Spinal cord (tissue), 9 donors: ENCODE measurements at regions not wholly inside any gene's neighbourhood (a gene's known extent, or its start where the extent isn't known, plus 50 kb on each side); places are given as distances from the start of the nearest gene placed in this dataset.

Experiments used
- DNase-seq, 6 donors: peaks; one replicate each; pipeline versions ENCODE4 v3.0.0 to v3.0.0-alpha.2; 2013 to 2015; ENCODE audit warnings: low spot score in 6 of 6, low read depth in 4 of 6
- H3K27ac ChIP-seq: one replicate; pipeline ENCODE4 v1.5.1; 2013; ENCODE audit warnings: low read depth, low read length, control low read depth
- H3K27me3 ChIP-seq: one replicate; pipeline ENCODE4 v1.6.1; 2013; ENCODE audit warnings: low read length; ENCODE audit not compliant: control insufficient read depth, insufficient read depth
- H3K36me3 ChIP-seq: one replicate; pipeline ENCODE4 v1.6.1; 2013; ENCODE audit warnings: low read length; ENCODE audit not compliant: control insufficient read depth, insufficient read depth
- H3K4me1 ChIP-seq: one replicate; pipeline ENCODE4 v1.6.1; 2013; ENCODE audit warnings: low read length; ENCODE audit not compliant: control insufficient read depth, insufficient read depth
- H3K4me3 ChIP-seq: one replicate; pipeline ENCODE4 v1.5.1; 2013; ENCODE audit warnings: low read depth, low read length, control low read depth
- H3K9me3 ChIP-seq: one replicate; pipeline ENCODE4 v1.6.1; 2013; ENCODE audit warnings: low read length; ENCODE audit not compliant: control insufficient read depth, insufficient read depth
- WGBS: methylation state at CpG from one replicate; pipeline ENCODE4 v1.1.5; 2013; ENCODE audit warnings: missing lambda C conversion rate; ENCODE audit not compliant: insufficient coverage; 5-methylcytosine and 5-hydroxymethylcytosine counted together
- donor health status: healthy.

GRCh38 chr18:24841536-24841935 is 381.1 kb downstream of the HRH4 start:
- DNase-seq, result no peak
- Histone ChIP-seq H3K4me1 (no peaks in the 10 kb centered on the region), H3K4me3 (no peak overlapping the region), H3K9me3 (no peaks in the 10 kb centered on the region), H3K27me3 (no peaks in the 10 kb centered on the region), H3K36me3 (no peaks in the 10 kb centered on the region), H3K27ac (no peak overlapping the region)
- WGBS, result 100% methylated on average over 5 of the region's 8 CpGs

DNA sequence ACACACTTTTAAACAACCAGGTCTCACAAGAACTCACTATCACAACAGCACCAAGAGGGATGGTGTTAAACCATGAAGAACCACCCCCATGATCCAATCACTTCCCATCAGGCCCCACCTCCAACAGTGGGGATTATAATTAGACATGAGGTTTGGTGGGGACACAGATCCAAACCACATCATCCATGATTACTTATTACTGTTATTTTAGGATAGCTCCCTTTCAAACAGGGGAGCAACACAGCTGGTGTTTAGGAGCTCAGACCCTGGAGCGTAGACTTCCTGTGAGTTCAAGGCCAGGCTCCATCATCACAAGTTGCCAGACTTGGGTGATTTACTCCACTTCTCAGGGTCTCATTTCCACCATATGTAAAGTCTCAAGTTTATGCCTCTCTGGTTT is 382.7 kb downstream of the HRH4 start:
- WGBS, result 100% methylated on average over 1 of the region's 1 CpG
- Histone ChIP-seq H3K27me3 (no peaks in the 10 kb centered on the region), H3K4me3 (no peak overlapping the region), H3K9me3 (no peaks in the 10 kb centered on the region), H3K36me3 (no peaks in the 10 kb centered on the region), H3K4me1 (no peaks in the 10 kb centered on the region), H3K27ac (no peak overlapping the region)
- DNase-seq, result no peak

DNA sequence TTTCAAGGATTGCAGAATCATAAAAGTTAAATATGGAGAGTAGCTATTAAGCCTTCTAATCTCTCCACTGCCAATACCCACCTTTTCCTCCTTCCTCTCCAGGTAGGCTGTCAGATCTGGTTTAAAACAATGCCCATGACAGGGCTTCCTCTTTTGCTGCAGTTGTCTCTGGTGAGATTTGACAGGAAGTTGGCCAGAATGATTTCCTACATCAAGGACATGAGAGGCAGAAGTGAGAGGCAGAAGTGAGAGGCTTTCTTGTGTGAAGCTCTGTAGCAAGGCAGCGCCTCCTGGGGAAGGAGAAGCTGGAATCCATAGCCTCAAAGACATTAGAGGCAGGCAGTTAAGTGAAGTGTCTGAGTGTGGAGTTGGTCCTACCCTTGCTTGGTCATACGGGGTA is 385.7 kb downstream of the HRH4 start:
- 91% methylated on average over 1 of the region's 2 CpGs for WGBS
- no peak overlapping the region for H3K27ac ChIP-seq
- no peak overlapping the region for H3K4me3 ChIP-seq
- H3K9me3 ChIP-seq, result no peaks in the 10 kb centered on the region
- H3K36me3 ChIP-seq, result no peaks in the 10 kb centered on the region
- H3K4me1 ChIP-seq, result no peaks in the 10 kb centered on the region
- no peak for DNase-seq
- H3K27me3 ChIP-seq, result no peaks in the 10 kb centered on the region

DNA sequence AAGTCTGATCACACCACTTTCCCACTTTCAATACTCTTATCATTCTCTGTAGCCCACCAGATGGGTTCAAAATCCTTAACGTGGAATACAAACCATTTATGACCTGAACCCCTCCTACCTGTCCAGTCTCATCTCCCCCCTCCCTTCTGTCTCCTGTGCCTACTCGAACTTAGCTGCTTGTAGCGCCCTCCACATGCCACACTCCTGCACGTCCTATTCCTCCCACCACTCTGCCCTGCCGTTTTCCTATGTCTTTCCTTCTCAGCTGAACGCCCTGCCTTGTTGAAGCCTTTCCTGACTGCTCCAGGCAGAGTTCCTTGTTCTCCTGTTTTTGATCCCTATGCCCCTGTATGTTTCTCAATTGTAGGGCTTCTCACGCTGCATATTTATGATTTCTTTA is 390.1 kb downstream of the HRH4 start:
- 74% methylated on average over 6 of the region's 7 CpGs for WGBS
- H3K4me3 ChIP-seq, result no peak overlapping the region
- H3K27ac ChIP-seq, result no peak overlapping the region
- no peaks in the 10 kb centered on the region for H3K4me1 ChIP-seq
- no peak for DNase-seq
- H3K27me3 ChIP-seq, result no peaks in the 10 kb centered on the region
- H3K9me3 ChIP-seq, result no peaks in the 10 kb centered on the region
- no peaks in the 10 kb centered on the region for H3K36me3 ChIP-seq

- H3K9me3 ChIP-seq, result no peaks in the 10 kb centered on the region
- H3K36me3 ChIP-seq, result no peaks in the 10 kb centered on the region
- no peak overlapping the region for H3K4me3 ChIP-seq
- no peak for DNase-seq
- no peak overlapping the region for H3K27ac ChIP-seq
- no peaks in the 10 kb centered on the region for H3K4me1 ChIP-seq
- H3K27me3 ChIP-seq, result no peaks in the 10 kb centered on the region
- 92% methylated on average over 2 of the region's 4 CpGs for WGBS
Observed at GRCh38 chr18:24853076-24853475, 392.6 kb downstream of the HRH4 start.

DNA sequence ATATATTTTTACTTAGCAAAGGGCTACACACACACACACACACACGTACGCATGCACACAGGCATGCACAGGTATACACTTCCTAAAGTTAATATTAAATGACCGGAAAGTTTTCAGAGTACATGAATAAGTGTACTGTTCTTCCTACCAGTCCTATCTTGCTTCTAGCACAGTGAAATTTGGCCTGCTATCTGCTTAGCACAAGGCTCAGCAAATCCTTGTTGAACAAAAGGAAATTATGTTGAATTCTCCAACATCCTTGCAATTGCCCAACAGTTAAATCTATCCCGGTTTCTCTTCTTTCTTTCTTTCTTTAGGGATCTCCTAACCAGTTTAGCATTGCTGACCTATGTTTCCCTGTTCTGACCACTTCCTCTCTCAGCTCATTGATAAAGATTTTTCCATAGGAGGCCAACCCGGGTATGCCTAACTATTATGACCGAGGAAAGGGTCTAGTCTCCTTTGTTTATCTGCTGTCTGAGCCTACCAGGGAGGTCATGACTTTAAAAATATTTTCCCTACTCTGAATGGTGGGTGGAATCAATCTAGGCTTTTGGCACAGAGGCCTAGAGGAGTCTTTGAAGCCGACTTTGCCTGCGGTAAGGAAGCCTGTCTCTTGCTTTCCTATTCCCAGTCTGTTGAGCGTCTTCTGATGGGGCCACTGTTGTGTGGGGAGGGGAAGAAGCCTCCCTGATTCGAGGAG is 400.7 kb downstream of the HRH4 start:
- no peaks in the 10 kb centered on the region for H3K27me3 ChIP-seq
- 69% methylated on average over 5 of the region's 10 CpGs for WGBS
- no peak overlapping the region for H3K4me3 ChIP-seq
- H3K36me3 ChIP-seq, result no peaks in the 10 kb centered on the region
- H3K4me1 ChIP-seq, result peaks cover 5% of the 10 kb centered on the region
- peak in 1 of 6 donors; percentile 18 for DNase-seq
- H3K27ac ChIP-seq, result no peak overlapping the region
- H3K9me3 ChIP-seq, result no peaks in the 10 kb centered on the region

- Histone ChIP-seq H3K36me3 (no peaks in the 10 kb centered on the region), H3K4me1 (peaks cover 5% of the 10 kb centered on the region), H3K9me3 (no peaks in the 10 kb centered on the region), H3K27ac (no peak overlapping the region), H3K4me3 (no peak overlapping the region), H3K27me3 (no peaks in the 10 kb centered on the region)
- peak in 2 of 6 donors; percentile 31 to 68 for DNase-seq
- WGBS, result 18% methylated on average over 9 of the region's 18 CpGs
Observed at GRCh38 chr18:24862201-24862816, 401.9 kb downstream of the HRH4 start.

- no peaks in the 10 kb centered on the region for H3K4me1 ChIP-seq
- DNase-seq, result no peak
- no peaks in the 10 kb centered on the region for H3K36me3 ChIP-seq
- no peak overlapping the region for H3K27ac ChIP-seq
- H3K4me3 ChIP-seq, result no peak overlapping the region
- no CpG with 5 or more reads among the region's 3 CpGs for WGBS
- no peaks in the 10 kb centered on the region for H3K27me3 ChIP-seq
- H3K9me3 ChIP-seq, result no peaks in the 10 kb centered on the region
Observed at GRCh38 chr18:24868311-24868710, 407.9 kb downstream of the HRH4 start.

DNA sequence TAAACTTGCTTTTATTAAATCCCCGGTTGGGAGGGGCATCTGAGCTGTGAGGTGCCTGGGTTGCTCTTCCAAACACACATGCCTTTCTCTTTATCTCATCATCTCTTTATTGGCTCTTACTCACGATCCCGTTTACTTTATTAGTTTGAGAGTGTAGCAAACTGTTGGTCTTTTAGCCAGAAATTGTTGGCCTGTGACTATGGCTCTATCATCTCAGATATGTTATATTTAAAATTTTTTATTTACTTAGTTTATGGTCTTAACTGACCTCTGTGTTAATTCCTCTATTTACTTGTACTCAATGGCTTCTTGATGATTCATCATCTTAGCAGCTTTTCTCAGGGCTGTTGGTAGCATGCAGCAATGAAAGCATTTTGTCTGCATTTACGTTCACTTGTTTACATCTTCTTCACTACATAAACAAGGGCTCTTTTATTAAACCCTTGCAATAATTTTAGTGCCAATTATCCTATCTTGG is 408.4 kb downstream of the HRH4 start:
- H3K36me3 ChIP-seq, result no peaks in the 10 kb centered on the region
- peak in 1 of 6 donors; percentile 11 for DNase-seq
- H3K27ac ChIP-seq, result no peak overlapping the region
- WGBS, result 13% methylated on average over 1 of the region's 4 CpGs
- no peak overlapping the region for H3K4me3 ChIP-seq
- H3K27me3 ChIP-seq, result no peaks in the 10 kb centered on the region
- no peaks in the 10 kb centered on the region for H3K9me3 ChIP-seq
- no peaks in the 10 kb centered on the region for H3K4me1 ChIP-seq

DNA sequence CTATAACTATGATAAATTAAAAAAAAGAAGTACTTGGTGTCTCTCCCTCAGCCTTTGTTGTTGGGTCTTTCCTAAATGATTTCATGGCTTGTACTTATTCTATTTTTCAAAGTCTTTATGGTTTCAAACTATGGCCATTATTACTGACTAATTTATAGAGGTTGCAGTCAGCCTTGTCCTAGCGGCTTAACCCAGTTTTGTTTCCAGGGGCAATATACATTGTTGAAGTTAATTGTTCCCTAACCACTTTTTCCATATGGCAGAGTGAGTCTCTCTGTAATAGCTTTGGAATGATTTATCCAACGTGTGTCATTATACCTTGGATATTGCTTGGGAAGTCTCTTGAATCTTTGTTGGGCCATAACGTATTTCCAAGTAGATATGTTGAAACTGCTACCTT is 408.8 kb downstream of the HRH4 start:
- Histone ChIP-seq H3K27me3 (no peaks in the 10 kb centered on the region), H3K4me1 (no peaks in the 10 kb centered on the region), H3K27ac (no peak overlapping the region), H3K9me3 (no peaks in the 10 kb centered on the region), H3K4me3 (no peak overlapping the region), H3K36me3 (no peaks in the 10 kb centered on the region)
- peak in 1 of 6 donors; percentile 14 for DNase-seq
- WGBS, result no CpG with 5 or more reads among the region's 3 CpGs
